Stimulated activated CD8-positive, alpha-beta memory T cell treated with anti-CD3 and anti-CD28 coated beads, Interleukin-12 subunit alpha, Interleukin-12 subunit beta, amount 100 ng/mL, for 24 hours (primary cell): ENCODE measurements at regions not wholly inside any gene's neighbourhood (a gene's known extent, or its start where the extent isn't known, plus 50 kb on each side); places are given as distances from the start of the nearest gene placed in this dataset.

Experiments used
- DNase-seq: peaks from one replicate; pipeline ENCODE4 v3.0.0-alpha.2; 2020; ENCODE audit errors: extremely low read depth

DNA sequence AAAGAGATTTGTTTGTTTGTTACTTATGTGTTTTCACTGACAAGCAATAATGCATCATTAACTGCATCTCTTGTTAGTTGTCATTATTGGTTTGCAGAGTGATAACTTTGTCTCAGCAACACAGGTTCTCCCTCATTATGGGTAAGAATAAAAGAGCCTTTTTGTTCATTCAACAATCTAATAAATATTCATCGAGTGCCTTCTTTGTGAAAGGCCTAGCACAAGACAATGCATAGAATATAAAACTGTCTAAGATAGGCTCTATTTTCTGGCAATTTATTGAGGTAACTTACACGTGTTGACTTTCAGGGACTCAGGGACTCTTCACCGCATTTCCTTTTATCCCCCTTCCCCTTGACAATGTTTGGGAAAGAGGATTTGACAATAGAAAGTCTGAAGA is 95.5 kb upstream of the KRR1 start:
- no peak for DNase-seq

DNA sequence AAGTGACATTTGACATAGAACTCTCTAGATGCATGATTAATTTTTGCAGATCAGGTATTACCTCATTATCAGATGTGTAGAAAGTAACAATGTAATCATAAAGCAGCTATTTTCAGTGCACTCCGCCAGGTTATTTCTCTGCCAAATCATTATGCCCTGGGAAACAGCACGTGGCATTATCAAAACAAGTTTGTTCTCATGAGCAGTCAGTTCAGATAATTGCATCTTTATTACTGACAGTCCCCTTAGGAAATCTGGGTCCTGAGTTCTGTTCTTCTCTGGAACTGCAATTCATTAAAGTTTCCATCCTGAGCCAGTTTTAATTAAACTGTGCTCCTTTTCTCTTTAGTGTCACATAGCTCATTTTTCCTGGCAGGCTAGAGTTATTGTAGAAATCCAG is 94.7 kb upstream of the KRR1 start:
- DNase-seq: no peak

DNA sequence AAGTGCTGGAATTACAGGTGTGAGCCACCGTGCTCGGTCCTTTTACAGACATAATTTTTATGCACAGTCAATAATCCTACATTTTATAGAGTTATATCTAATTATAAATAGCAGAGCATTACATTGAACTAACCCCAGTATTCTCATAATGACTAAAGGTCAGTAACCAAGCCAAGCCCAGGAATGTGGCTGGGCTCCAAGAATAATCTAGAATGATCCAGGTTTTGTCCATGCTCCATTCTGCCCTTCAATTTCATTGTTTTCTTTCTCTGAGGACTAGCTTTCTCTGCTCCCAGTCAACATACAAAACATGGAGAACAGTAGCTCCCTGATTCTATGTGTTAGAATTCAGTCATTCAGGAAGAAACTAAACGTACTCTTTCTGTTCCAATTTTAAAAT is 92.1 kb upstream of the KRR1 start:
- no peak for DNase-seq

DNA sequence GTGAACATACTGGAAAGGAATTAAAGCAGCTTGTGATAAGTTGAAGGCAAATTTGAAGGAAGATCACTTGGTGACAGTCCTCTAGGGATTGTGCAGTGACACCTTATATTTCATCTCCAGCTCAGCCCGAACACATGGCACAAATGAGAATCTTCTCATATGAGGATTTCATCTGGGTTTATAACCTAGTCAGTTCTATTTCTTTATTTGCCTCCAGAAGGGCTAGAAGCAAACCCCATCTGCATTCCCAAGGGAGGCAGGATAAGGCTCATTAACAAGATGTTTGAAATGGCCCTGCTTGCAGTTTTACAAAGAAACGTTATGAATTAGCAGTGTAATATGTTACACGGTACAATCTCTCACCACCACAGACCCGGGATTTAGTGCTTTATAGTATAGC is 90.7 kb upstream of the KRR1 start:
- no peak for DNase-seq

DNA sequence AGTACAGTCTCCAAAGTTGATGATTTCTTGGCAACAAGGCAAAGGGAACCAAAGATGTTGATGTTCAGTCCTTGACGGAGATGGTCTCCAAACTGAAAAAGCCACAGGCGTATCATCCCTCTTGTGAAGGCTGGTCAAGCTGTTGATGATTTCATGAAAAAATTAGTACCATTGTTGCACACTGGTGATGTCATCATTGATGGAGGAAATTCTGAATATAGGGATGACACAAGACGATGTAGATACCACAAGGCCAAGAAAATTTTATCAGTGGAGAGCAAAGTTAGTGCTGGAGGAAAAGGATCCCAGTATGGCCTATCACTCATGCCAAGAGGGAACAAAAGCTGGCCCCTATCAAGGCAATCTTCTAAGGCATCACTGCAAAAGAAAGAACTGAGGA is 88.7 kb upstream of the KRR1 start:
- no peak for DNase-seq

DNA sequence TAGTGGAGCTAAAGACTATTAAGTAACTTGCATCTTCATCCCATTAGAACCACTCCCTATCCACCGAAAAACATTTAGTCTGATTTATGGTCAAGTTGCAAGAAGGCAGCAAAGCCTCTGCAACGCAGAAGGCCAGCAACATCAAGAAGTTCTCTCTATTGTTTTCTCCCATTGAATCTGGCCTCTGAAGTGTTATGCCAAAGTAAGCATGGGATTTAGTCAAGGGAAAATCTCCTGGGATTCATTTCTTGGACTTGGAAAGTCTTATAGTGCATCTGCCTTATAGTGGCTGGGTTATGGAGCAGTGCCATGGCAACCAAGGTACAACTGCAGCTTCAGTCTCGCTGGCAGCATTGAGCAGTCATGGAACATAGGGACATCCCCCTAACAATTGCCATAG is 87.7 kb upstream of the KRR1 start:
- no peak for DNase-seq

DNA sequence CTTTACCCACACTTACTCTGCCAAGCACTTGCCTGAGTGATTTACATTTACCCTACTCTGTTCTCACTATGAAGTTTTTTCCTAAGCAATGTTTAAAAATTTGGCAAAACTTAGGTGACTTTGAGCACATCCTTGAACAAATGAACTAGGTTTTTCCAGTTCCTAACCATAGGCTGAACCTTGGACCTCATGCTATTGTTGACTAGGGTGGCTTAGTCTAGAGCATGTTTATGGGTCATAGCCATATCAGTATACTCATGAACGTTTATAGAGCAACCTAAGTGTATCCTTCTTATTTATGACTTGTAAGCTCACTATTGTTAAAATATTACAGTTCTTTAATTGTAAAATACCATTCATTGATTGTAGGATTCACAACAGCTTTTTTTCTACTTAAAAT is 85.0 kb upstream of the KRR1 start:
- DNase-seq: no peak

DNA sequence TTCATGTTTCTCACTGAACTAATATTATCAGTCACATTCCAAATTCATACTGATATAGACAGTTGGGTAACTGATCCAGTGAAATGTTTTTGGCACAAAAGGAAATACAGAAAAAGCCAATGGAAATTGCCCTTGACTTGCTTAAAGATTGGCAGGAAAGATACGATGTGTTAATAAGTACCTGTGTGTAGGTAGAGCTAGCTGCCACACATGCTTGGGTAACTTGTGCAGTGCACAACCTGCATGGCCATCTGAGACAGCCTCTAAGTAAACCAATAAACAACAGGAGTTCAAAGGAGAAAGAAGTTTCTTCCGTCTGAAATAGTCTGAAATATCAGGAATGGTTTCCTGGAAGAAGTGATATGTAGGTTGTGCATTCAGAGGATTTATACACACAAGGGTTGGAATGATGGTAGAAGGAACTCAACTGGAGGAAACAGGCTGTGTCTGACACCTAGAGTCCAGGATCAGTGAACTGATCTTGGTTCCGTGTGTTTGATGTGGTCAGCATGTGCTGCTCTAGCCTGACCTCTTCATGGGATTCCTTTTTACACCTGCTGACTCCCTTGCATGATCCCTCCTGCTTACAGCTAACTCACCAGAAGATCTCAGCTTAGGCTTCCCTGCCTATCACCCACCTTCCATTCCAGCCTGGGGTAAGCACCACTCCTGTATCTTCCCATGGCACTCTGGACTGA is 81.4 kb upstream of the KRR1 start:
- DNase-seq: no peak

DNA sequence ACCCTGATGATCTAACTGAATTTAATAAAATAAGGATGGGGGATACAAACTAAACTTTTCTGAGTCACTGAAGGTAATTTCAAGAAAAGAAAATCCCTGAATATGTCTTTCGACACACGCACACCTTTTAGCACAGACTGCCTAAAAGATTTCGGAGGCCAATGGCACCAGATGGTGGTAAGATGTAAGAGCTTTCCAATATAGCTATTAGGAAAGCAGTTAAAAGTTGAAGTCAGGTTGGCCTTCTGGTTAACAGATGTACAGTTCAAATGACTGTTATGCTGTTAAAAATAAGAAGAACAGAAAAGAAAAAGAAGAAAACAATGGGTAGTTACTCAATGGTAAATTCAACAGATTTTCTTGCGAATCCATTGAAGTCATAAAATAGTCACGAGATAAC is 80.7 kb upstream of the KRR1 start:
- no peak for DNase-seq

DNA sequence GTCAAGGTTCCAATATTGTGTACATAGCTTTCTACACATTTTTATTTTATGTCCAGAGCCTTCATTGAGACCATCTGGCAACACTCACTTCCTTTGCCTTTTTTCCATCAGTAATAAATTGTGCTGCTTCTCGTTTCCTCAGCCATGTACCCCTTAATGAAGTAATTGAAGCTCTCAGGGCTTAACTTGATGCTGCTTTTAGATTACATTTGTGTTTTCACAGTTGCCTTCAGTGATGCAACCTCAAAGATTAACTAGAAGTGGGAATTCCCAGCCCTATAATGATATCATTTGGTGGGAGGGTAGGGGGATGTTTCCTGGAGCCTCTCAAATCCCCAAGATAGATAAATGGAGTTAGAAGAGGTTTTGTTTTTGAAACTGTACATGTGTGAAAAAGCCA is 80.2 kb upstream of the KRR1 start:
- no peak for DNase-seq

DNA sequence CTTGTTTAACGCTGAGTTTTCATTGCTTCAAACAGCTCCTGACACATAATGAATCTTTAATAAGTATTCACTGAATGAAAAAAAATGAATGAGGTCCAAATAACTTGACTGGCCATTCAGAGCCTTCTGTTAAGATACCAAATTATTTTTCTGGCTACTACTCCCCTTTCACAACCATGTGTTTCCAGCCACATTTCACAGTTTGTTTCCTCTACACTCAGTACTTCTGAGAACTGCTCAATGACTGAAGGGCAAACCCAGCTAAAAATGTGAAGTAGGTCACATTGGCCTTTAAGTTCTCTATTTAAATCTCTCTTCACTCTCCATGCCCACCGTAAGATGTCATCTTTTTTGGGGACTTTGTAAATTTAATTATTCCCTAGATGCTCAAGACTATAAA is 78.4 kb upstream of the KRR1 start:
- no peak for DNase-seq

DNA sequence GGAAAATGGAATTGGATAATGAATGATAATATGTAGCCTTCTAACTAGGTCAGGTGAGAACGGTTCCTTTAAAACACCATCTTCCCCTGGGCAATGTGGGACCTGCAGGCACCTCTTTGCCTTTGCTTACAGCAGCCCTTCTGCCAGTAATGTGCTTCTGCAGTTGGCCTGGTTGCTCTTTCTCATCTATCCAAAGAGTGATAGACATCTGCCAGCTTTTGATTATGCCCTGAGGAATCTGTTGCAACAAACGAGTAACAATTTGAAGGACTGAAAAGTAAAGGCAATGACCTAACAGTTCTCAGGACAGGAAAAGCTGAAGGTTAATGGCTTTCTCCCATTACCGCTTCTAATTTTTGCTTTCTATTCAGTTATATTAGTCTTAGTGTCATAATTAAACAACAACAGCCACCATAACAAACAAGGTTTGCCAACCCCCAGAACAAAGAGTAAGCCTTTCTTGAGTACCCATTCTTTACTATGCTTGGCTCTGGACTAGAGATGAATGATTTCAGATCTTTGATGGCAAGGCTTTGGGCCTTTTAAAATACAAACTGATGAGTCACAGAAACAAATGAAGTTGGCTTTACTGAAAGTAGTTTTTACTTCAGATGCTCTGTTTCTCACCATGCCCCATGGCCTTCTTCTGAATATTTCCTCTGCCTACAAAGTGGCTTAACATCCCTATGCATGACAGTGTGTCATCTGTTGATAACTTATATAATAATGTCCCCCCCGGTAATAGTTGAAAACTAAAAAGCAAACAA is 76.1 kb upstream of the KRR1 start:
- no peak for DNase-seq

DNA sequence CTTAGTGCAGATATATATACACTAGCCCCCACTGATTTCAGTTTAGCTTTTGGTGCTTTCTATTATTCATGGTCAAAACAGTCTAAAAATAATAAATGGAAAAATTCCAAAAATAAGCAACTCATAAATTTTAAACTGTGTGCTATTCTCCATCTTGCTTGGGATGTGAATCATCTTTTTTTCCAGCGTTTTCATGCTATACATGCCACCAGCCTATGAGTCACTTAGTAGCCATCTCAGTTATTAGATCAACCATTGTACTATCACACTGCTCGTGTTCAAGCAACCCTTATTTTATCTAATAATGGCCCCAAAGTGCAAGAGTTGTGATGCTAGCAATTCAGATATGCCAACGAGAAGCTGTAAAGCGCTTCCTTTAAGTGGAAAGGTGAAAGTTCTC is 73.9 kb upstream of the KRR1 start:
- DNase-seq: no peak

DNA sequence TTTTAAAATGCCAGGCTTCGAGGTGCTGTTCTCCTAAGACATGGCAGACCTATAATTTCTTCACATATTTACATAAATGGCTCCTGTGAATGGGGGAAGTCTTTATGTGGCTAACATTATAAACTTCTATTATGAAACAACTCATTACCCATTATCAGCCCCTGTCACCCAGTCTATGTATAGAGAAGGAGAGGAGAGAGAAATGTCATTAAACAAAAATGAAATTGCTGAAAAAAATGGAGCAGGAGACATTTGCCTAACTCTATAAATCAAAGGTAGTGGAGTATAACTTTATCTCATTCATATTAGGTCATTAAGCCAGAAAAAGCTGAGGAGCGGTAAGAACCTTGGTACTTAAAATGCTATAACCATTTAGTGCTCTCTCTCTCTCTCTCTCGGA is 71.9 kb upstream of the KRR1 start:
- DNase-seq: no peak

DNA sequence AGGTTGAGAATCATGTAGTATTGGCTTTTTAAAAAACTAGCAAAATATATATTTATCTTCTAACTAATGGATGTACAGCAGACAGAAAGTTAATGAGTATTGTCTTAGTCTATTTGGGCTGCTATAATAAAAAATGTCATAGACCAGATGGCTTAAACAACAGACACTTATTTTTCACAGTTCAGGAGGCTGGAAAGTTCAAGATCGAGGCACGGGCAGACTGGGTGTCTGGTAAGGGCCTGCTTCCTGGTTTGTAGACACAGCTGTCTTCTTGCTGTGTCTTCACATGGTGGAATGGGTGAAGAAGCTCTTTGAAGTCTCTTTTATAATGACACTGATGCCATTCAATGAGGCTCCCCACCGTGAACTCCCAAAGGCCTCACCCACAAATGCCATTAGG is 70.1 kb upstream of the KRR1 start:
- no peak for DNase-seq

DNA sequence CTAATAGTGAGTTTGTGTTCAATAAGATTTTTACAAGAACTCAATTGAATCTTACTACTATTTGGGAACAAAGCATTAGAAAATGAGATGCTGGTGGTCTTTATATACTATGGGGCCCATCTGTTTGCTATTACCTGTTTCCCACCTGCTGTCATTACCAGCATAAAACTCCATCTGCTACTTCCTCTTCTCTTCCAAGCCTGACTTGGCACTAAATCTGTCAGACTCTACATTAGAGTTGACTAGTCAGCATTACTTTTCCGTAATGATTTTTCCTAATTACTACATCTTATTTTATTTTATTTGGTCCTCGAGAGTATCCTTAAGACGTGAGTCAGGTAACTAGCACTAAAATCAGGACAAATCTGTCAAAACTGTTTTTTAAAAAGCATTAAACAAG is 68.1 kb upstream of the KRR1 start:
- no peak for DNase-seq

DNA sequence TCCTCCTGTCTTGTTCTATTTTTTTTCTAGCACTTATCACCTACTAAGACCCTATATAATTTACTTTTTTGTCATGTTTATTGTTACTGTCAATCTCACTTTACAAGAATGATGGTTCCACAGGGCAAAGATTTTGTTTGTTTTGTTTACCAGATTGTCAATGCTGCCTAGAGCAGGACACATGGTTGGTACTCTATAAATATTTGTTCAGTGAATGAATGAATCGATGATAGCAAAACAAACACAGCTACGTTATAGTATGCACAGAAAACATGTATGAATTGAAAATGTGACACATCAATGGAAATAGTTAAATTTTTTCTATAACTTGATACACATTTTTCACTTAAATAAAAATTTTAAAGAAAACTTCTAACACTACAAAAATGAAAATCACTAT is 67.1 kb upstream of the KRR1 start:
- no peak for DNase-seq

DNA sequence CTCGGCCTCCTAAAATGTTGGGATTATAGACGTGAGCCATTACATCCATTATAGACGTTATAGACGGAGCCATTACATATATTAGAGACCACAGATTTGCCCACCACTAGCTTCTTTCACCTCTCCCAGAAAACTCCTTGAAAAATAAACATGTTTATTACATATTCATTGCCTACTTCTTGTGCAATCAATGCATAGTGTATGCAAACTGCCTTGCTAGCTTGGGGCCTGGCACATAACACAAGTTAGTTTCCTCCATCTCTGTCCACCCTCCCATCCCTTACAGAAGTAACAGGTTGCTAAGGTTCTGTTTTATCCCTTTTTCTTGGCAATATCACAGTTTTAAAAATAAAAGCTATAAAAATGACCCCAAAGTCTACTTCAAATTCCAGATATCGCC is 66.4 kb upstream of the KRR1 start:
- no peak for DNase-seq

DNA sequence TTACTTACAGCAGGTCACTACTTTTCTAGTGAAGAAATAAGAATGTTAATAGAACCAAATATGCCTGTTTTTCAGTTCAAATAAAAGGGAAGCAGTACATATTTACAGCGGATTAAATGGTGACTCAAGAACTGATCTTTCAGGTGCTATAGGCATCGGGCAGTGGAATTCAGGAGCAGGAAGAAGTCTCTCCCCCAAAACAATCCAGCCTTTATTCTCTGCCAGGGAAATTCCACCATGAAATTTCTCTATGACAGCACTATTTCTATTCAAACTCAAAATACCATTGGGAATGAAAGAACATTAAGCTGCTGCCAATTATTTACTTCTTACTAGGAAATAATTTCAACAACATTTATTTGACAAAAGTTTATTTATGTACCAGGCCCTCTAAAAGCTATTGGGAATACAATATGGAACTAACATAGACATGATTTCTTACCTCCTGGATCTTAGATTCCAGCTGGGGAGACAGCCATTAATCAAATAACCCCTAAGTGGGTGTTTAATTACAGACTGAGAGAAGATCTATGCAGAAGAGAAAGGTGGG is 60.3 kb upstream of the KRR1 start:
- no peak for DNase-seq

DNA sequence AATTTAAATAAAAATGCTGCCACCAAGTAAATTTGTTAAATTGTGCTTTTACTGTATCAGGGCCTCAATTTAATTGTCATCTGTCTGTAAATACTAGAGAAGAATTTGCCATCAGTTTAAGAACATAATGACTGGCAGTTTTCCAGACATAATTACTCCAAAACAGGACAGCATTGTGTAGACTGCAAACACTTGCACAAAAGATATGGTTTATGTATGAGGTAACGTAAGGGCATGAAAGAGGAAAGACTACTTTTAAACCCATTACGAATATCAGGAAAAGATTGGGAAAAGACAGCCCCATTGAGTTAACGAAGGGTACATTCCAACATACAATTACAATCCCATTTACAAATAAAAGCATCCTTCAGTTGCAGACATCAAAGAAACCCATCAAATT is 59.8 kb upstream of the KRR1 start:
- DNase-seq: no peak

DNA sequence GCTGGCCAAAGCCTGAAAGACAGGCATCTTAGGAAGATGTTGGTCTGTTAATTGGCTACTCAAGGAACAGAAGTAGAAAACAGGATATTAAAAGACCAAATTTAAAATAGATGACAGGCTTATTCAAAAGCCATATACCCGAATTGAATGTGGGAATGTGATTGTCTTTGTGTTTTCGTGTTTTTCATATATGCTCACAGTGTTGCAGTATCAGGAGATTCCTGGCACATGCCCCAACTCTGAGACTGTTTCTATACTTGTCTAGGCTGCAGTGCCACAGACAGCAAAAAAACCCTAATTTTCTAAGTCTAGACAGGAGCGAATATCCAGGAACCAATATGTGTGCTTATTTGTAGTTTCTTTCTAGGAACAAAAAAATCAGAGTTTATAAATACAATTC is 57.4 kb upstream of the KRR1 start:
- no peak for DNase-seq

DNA sequence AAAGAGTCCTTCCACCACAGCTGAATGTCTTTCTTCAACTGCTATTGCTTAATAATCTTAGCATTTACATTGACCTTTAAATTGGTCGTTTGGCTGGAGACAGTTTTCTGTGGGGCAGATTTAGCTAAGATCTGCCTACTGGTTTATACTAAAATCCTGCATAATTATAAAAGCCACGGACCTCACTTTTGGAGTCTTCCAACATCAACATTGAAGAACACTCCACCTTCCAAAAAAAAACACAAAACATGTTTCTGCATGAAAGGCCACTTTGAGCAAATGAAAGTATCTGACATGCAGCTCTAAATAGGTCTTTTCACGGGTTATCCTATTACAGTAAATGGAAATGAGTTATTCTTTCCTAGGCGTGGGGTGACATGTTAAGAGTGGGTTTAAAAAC is 57.0 kb upstream of the KRR1 start:
- DNase-seq: no peak

DNA sequence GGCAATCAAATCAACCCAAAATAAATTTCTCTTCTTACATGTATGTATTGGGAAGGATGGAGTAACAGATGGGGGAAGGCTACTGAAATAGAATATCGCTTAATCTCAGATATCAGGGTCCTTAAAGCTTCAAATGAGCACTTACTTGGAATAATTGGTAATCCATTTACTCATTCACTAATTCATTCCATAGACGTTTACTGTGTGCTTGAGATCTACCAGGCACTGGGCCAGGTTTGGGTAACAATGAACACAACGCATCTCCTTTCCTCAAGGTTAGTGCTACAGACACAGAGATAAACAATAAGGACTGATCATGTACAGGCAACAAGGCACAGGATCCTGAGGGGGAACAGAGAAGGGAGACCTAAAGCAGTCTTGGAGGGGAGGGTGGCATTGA is 54.4 kb upstream of the KRR1 start:
- no peak for DNase-seq

DNA sequence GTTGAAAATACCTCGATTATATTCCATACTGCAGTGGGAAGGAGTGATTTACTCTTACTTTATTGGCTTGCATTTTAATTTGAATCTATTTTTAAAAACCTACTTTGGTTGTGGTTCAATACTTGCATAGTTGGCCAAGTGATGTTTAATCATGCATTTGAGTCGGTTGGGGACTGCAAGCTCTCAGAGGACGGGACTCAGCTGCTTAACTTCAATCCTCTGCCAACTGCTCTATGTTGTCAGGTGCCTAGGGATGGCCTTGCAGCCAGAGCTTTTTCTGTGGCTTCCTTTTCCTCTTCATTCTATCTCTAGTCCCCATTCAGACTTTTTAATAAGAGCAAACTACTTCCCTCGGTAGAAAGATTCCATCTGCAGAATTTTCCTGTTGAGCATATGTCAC is 53.4 kb upstream of the KRR1 start:
- DNase-seq: no peak
